ENCODE measurements at regions not wholly inside any gene's neighbourhood (a gene's known extent, or its start where the extent isn't known, plus 50 kb on each side); places are given as distances from the start of the nearest gene placed in this dataset.

DNA sequence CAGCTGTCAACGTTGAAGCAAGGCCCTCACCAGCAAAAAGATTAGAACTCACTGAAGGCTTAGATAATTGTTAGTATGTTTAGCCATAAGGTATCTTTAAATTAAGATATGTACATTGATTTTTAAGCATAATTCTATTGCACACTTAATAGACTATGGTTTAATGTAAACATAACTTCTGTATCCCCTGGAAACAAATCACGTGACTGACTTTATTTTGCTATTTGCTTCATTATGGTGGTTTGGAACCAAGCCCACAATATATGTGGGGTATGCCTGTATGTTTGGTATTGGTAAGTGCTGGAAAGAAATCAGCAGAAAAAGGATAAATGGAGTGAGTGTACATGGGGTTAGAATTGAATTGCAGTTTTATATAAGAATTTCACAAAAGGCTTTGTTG lies 111.9 kb downstream of the NMUR2 start:
- TF ChIP-seq, protein P1, sequence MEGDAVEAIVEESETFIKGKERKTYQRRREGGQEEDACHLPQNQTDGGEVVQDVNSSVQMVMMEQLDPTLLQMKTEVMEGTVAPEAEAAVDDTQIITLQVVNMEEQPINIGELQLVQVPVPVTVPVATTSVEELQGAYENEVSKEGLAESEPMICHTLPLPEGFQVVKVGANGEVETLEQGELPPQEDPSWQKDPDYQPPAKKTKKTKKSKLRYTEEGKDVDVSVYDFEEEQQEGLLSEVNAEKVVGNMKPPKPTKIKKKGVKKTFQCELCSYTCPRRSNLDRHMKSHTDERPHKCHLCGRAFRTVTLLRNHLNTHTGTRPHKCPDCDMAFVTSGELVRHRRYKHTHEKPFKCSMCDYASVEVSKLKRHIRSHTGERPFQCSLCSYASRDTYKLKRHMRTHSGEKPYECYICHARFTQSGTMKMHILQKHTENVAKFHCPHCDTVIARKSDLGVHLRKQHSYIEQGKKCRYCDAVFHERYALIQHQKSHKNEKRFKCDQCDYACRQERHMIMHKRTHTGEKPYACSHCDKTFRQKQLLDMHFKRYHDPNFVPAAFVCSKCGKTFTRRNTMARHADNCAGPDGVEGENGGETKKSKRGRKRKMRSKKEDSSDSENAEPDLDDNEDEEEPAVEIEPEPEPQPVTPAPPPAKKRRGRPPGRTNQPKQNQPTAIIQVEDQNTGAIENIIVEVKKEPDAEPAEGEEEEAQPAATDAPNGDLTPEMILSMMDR (IDR thresholded peaks at IDR 0.05) = no peak
- no peak for TF ChIP-seq POLR2A (IDR thresholded peaks at IDR 0.05)

All from testis (tissue), 2 donors.